Globus pallidus (tissue), 1 donor: ENCODE measurements at regions not wholly inside any gene's neighbourhood (a gene's known extent, or its start where the extent isn't known, plus 50 kb on each side); places are given as distances from the start of the nearest gene placed in this dataset.

Source experiments
- DNase-seq: peaks from one replicate; pipeline ENCODE4 v3.0.0-alpha.2; 2015; ENCODE audit warnings: low spot score

DNA sequence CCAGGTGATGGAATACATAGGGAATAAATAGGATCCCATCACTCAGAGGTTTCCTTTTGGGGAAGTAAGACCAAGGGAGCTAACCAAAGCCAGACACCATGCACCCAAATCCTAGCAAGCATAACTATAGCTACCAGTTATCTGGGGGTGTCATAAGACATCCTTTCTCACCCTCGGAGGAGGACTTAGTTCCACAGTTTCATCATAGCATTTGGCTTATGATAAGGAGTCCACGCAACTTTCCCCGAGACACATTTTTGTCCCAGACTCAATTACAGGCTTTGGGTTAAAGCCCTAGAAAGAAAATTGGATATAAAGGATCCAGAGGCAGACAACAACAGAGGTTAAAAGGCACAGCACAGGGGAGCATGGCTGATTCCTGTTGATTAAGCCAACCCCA lies 442.9 kb downstream of the HTR7 start:
- DNase-seq = no peak

GRCh38 chr10:90417029-90417428 lies 440.8 kb downstream of the HTR7 start:
- DNase-seq = no peak

DNA sequence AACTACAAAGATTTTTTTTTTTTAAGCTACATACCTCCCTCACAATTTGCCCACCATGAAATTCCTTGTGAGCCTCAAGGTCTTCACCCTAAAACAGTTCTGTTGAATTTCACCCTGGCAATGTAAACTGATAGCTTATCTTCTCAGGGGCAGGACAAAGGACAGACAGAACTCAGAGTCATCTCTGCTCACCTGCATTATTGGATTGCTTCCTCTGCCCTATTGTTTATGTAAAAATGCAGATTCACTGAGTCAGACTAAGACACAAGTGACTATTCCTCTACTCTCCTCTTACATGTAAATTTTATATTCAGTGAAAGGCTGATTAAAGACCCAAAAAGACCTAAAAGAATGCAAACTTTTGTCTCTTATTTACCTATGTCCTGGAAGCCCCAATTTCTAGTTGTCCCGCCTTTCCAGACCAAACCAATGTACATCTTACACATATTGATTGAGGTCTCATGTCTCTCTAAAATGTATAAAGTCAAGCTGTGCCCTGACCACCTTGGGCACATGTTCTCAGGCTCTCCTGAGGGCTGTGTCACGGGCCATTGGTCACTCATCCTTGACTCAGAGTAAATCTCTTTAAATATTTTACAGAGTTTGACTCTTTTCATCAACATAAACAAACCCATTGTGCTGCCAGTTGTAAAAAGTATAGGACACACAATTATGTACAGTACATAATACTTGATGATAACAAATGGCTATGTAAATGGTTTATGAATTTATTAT lies 440.2 kb downstream of the HTR7 start:
- DNase-seq = no peak

DNA sequence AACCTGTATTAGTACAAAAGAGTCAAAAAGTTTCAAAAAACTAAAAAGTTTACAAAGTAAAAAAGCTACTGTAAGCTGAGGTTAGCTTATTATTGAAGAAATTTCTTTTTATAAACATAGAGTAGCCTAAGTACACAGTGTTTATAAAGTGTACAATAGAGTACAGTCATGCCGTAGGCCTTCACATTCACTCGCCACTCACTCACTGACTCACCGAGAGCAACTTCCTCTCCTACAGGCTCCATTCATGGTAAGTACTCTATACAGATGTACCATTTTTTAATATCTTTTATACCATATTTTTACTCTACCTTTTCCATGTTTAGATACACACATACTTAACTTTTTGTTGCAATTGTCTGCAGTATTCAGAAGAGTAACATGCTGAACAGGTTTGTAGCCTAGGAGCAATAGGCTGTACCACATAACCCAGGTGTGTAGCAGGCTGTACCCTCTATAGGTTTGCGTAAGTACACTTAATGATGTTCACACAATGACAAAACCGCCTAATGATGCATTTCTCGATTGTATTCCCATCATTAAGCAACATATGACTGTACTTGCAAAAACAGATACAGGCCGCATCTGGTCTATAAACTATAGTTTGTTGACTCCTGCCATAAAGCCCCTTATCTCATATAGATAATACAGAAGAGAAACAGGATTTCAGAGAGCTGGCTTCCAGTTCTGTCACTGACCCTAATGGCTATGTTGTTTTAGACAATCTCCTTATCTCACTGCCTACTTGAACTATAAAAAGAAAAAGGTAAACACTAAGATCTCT lies 438.8 kb downstream of the HTR7 start:
- no peak for DNase-seq

GRCh38 chr10:90420637-90421318 lies 437.1 kb downstream of the HTR7 start:
- no peak for DNase-seq

GRCh38 chr10:90421874-90422273 lies 436.0 kb downstream of the HTR7 start:
- DNase-seq = no peak

- no peak for DNase-seq
These were observed 433.1 kb downstream of the HTR7 start for GRCh38 chr10:90424730-90425129.

DNA sequence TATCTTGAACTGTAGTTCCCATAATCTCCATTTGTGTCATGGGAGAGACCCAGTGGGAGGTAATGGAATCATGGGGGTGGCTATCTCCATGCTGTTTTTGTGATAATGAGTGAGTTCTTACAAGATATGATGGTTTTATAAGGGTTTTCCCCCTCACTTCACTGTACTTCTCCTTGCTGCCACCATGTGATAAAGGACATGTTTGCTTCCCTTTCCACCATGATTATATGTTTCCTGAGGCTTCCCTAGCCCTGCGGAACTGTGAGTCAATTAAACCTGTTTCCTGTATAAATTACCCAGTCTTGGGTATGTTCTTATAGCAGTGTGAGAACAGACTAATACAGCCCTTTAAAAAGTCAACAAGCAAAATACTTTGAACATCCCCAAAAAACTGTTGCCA lies 427.7 kb downstream of the HTR7 start:
- DNase-seq = no peak

- DNase-seq = no peak
These were observed 425.0 kb downstream of the HTR7 start for GRCh38 chr10:90432866-90433265.

DNA sequence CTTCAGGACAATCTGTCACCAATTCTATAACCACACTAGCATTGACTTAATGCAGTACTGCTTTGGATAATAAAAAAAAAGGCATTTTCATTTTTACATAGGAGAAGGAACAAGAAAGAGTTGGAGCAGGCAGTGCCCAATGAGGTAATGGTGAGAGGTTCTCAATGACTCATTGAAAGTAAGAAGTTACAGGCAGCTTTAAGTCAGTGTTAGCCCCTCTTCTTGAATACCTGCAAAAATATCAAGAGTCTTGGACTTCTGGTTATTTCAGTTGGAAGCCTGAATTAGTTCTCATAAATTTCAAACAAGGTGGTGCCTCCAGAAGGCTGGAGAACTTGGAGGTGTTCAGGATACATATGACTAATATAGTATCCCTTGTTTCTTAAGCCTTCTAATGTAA lies 422.5 kb downstream of the HTR7 start:
- no peak for DNase-seq

DNA sequence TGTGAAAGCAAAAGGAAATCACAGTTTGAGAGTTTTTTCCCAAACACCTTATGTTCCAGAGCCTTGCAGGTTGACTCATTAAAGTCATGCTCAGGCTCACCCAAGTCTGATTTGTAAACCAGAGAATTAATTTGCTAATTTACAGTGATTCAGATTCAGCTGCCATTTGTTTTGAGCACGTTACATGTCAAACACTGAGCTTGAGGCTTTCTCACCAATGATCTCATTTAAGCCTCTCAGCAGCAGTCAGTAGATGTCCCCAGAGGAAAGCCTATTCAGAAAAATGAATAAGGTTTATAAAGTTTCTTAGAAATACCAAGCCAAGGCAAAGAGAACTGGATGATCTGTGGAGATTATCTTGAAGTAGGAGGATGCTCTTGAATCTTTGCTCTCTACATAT lies 420.4 kb downstream of the HTR7 start:
- DNase-seq = no peak

- DNase-seq = no peak
These were observed 417.0 kb downstream of the HTR7 start for GRCh38 chr10:90440870-90441269.

DNA sequence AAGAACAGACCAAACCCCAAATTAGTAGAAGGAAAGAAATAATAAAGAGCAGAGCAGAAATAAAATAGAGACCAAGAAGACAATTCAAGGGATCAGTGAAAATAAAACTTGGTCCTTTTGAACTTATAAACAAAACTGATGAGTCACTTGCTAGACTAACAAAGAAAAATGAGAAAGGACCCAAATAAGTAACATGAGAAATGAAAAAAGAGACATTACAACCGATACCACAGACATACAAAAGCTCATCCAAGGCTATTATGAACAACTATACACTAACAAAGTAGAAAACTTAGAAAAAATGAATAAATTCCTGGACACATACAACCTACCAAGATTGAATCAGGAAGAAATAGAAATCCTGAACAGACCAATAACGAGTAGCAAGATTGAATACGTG lies 414.5 kb downstream of the HTR7 start:
- no peak for DNase-seq

GRCh38 chr10:90447831-90448230 lies 410.0 kb downstream of the HTR7 start:
- DNase-seq = no peak

GRCh38 chr10:90450797-90451196 lies 407.0 kb downstream of the HTR7 start:
- no peak for DNase-seq

DNA sequence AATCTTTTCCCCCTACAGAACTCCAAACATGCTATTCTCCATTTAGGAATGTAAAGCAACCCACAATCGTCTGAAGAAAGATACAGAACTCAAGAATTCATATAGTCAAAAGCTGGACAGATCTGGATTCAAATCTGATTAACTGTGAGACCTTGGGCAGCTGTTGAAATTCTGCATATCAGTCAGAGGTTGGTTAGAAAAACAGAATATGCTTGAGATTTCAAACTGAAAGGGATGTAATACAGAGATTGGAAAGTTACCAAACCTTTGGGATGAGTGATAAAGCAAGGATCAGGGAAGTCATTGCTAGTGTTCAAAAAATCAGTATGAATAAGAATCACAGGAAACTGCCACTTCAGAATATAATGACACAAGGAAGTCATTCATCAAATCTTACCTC lies 406.6 kb downstream of the HTR7 start:
- no peak for DNase-seq

DNA sequence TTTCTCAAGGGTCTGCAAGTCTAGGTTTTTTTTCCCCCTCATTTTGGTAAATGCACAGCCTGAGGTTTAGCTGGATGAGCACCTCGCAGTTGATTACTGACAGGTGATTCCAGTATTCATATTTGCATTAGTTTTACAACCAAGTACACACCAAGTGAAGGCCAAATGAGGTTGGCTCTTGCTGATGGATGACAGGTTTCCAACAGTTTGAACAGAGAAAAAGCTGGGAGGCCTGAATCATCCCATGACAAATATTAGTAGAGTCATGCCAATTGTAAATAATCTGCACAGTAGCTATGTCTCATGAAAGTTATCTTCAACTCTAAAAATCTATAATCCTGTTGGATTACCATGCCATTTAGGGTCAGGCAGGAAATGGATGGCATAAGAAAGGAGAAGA lies 399.8 kb downstream of the HTR7 start:
- no peak for DNase-seq

GRCh38 chr10:90458571-90458970 lies 399.3 kb downstream of the HTR7 start:
- DNase-seq = no peak

GRCh38 chr10:90461437-90462155 lies 396.2 kb downstream of the HTR7 start:
- no peak for DNase-seq

DNA sequence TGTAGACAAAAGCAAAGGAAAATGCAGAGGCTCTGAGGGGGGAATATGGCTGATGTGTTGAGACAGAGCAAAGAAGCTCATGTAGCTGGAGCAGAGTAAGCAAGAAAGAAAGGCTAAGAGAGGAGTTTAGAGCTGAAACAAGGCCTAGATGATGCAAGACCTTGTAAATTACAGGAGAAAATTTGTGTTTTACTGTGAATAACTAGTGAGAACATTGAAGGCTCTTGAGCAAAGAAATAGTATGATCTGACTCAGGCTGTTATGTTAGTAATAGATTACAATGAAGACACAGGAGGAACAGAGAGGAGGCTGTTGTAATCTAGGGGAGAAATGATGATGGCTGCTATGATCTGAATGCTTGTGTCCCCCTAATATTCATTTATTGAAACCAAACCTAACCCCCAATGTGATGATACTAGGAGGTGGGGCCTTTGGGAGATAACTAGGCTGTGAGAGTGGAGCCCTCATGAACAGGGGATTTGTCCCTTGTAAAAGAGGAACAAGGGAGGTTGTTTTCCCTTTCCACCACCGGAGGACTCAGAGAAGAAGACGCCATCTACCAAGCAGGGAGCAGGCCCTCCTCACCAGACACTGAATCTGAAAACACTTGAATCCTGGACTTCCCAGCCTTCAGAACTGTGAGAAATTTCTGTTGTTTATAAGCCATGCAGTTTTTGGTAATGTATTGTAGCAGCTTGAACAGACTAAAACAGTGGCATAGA lies 394.9 kb downstream of the HTR7 start:
- DNase-seq = no peak

DNA sequence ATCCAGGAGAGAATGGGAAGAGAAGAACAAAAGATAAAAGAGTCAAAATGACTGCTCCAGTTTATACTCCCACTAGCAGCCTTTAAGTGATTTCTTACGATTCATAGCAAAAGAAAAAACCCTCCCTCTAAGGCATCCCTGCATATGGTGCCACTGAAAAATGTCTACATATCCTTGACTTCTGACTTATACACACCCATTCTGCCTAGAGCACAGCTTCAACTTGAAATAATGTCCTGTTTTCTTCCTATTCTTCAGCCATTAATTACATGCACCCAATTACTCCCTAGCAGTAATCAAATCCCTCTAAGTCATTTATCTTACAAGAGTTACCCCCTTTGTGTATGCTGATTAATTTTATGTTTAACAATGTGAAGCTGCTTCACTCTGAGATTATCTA lies 393.5 kb downstream of the HTR7 start:
- DNase-seq = no peak

DNA sequence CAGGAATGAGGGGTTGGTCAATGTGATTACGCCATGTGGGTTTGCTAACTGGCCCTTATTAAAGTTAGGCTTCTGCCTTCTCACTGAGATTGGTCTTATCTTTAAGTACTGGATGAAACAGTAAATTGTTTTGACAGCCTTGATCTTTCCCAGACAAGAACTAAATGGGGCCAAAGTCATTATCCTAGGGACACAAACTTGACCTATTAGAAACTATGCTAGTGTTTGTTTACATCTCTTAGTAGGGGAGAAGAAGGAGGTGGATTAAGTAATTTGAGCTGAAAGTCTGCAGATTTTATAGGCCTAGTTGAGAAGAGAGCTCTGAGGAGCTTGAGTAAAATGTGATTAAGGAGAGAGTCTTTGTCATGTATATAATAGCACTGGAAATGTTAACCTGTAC lies 386.9 kb downstream of the HTR7 start:
- DNase-seq = no peak
